CD4-positive, alpha-beta T cell treated with Interleukin-12 subunit alpha and Interleukin-12 subunit beta, for 1 hour (primary cell): ENCODE measurements at regions not wholly inside any gene's neighbourhood (a gene's known extent, or its start where the extent isn't known, plus 50 kb on each side); places are given as distances from the start of the nearest gene placed in this dataset.
"Not testable (repeated sequence)": the region's sequence is repeated elsewhere in the genome, so short reads cannot be mapped to it uniquely, and the experiment has no call there.

Source experiments
- DNase-seq: peaks from one replicate; pipeline ENCODE4 v3.0.0-alpha.2; 2020

DNA sequence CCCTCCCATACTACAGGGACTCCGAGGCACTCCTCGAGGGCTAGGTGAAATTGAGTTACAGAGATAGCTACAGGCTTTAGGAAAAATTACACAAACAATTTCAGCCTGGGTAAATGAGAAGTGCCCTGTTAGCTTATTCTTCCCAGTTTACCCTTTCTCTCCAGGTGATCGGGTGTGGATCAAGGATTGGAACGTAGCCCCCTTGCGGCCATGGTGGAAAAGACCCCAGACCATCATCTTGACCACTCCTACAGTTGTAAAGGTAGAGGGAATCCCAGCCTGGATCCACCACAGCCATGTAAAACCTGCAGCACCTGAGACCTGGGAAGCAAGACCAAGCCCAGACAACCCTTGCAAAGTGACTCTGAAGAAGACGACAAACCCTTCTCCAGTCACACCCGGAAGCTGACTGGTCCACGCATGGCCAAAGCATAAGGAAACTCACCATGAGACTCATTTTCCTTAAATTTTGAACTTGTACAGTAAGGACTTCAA lies 600.6 kb downstream of the UQCRFS1 start:
- DNase-seq = no peak

DNA sequence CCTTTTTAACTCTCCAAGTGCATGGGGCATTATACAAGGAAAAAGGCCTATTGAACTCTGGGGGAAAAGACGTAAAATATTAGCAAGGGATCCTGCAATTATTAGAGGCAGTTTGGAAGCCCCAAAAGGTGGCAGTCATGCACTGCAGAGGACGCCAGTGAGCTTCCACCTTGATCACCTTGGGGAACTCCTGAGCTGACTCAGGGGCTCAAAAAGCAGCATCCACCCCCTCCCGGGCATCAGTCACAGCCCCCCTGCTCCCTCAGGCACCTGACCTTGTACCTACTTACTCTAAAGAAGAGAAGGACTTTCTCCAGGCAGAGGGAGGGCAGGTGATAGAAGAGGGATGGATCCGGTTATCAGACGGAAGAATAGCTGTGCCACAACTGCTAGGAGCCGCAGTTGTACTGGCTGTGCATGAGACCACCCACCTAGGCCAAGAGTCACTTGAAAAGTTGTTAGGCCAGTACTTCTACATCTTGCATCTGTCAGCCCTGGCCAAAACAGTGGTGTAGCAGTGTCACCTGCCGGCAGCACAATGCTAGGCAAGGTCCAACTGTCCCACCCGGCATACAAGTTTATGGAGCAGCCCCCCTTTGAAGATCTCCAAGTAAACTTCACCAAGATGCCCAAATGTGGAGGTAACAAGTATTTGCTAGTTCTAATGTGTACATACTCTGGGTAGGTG lies 601.6 kb downstream of the UQCRFS1 start:
- DNase-seq = not testable (repeated sequence)

GRCh38 chr19:28610731-28611130 lies 602.2 kb downstream of the UQCRFS1 start:
- no peak for DNase-seq

DNA sequence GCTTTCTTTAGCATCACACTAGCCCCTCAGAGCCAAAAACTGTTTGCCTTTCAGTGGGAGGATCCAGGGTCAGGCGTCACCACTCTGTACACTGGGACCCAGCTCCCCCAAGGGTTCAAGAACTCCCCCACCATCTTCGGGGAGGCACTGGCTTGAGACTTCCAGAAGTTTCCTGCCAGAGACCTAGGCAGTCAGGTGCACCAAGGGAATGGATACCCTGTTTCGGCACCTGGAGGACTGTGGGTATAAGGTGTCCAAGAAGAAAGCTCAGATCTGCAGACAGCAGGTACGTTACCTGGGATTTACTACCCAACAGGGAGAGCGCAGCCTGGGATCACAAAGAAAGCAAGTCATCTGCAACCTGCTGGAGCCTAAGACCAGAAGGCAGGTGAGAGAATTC lies 603.0 kb downstream of the UQCRFS1 start:
- DNase-seq = no peak

GRCh38 chr19:28609091-28609755 lies 603.7 kb downstream of the UQCRFS1 start:
- no peak for DNase-seq

DNA sequence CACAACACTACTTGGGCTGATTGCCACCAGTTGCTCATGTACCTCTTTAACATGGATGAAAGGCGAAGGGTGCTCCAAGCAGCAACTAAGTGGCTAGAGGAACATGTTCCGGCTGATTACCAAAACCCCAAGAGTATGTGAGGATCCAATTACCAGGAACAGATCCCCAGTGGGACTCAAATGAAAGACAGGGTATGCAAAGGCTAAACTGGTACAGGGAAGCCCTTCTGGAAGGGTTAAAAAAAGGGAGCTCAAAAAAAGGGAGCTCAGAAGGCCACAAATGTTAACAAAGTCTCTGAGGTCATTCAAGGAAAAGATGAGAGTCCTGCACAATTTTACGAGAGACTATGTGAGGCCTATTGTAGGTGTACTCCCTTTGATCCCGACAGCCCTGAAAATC lies 604.7 kb downstream of the UQCRFS1 start:
- DNase-seq = no peak

DNA sequence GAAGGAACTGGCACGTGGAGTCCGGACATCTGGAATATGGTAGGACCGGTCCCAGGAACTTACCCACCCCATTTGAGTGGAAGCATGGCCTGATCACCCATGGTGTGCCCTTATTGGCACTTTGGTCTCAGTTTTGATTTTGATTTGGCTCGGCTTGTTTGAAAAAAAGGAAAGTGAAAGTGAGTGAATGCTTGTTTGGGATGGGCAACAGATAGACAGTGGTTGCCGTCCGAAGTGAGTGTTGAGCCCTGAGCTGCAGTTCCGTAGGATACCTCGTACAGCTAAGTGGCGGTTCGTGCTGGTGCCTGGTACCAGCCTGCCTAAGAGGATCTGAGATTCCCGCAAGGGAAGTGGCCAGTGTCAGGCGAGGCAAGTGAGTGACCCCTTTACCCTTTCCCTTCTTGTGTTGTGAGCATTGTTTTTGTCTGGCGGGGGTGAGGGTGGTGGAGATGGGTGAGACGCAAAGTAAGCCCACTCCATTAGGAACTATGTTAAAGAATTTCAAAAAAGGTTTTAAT lies 605.8 kb downstream of the UQCRFS1 start:
- DNase-seq = no peak

DNA sequence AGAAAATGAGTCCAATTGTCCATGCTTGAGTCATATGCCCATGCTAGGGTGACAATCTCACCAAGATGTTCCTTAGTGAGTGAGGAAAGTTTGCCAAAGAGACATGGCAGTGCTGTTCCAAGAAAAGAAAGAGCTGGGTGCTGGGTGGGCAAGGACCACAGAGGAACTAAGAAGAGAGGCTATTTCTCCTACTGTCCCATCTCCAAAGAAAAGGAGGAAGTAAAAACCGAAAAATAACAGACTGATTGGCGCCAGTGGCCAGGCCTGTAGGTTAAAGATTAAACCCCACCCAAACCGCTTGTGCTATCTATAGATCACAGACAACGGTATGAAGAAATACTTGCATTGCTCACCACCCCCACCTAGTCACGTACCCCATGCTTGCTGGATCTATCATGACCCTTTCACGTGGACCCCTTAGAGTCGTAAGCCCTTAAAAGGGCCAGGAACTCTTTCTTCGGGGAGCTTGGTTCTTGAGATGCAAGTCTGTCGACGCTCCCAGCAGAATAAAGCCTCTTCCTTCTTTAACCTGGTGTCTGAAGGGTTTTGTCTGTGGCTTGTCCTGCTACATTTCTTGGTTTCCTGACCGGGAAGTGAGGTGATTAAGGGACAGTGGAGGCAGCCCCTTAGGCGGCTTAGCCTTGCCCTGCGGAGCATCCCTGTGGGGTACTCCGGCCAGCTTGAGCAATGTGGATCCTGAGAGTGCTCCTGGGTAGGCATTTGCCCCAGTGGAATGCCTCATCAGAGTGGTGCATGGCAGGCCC lies 606.5 kb downstream of the UQCRFS1 start:
- no peak for DNase-seq

DNA sequence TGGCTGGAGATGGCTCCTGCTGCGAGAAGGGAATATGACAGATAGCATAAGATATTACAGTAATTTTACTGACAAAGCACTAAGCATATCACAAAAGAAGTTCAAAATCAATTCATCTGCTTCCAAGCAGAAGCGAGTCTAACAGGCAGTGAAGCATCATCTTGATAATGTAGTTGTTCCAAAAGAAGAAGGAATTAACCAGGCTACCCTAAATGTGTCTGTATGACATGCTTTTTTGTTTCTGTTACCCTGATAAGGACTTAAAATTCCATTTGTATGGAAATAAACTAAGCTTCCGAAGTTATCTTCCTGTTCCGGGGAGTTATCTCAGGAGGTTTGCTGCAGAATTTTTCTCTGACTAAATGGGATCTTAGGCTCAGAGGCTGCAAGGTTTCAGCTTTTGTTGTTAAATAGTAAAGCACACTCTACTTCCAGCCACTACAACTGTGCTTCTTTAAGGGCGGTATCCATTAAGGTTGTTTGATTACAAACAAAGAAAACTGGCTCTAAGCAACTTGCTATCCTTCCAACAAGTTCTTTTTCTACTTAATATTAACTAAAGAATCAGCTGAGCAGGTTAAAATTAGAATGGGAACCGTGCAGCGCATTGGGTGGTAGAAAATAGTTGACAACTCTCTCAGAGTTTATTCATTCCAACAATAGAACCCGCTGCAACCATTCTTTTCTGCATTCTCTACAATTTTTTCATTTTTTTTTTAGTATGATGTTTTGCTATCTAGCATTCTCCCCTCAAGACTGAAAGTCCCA lies 607.3 kb downstream of the UQCRFS1 start:
- no peak for DNase-seq

DNA sequence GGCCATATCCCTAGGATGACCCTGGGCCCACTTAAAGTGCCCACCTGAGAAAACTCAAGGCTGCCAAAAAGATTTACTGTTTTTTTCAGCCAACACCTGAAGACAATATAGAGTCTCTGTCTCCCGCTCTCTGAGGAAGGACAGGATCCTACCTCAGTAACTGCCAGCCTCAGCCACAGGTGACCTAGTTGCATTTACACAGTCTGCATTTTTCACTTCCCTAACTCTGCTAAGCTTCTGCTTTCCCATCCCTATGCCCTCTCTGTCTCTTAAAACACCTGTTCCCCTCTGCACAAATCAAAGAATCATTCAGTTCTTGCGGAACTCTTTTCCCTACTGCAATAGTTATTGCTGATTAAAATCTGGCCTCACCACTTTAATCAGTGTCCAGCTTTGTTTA lies 609.5 kb downstream of the UQCRFS1 start:
- no peak for DNase-seq

DNA sequence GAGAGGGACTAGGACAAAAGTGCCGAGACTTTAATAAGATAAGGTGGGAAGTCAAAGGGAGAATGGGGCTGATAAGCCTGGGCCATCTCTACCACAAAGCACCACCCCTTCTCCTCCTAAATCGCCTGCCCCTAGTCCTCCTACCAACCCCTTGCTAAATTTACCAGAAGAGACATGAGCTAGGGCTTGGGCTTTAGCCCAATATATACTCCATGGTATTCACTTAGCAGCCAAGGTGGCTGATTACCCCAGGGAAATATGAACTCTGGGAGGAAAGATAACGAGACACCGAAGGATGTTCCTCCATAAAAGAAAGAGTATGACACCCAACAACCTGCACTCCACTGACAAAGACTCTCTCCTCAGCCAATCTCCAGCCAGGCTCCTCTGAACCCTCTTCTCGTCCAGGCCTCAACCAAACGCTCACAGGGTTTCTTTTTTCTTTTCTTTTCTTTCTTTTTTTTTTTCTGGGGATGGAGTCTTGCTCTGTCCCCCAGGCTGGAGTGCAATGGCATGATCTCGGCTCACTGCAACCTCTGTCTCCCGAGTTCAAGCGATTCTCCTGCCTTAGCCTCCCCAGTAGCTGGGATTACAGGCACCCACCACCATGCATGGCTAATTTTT lies 610.2 kb downstream of the UQCRFS1 start:
- DNase-seq = no peak

DNA sequence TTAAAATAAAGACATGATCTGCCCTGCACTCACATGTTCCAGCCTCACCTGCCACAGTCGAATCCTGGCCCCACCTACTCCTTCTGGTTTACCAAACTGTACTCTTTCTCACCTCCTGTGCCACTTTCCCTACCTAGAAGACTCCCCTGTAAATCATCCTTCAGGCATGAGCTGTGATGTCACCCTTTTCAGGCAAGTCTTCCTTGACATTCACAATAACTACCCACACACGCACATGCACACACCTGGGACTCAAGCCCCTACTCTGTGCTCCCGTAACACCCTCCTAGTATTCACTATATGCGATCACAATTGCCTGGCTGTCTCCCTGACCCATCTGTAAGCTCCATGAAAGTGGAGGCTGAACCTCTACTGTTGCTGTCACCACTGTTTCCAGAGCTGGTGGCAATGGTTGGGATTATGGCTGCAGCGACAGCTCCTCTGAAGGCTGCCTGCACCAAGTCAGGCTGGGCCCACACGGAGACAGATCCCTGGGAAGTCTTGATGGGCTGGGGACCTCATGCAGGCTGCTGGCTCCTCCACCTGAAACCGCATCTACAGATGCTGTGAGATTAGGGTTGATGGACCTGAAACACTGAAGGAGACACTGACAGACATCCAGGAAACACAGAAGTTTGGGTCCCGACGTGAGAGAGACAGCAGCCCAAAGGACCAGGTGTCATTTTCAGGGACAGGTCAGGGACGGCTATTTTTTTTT lies 611.1 kb downstream of the UQCRFS1 start:
- no peak for DNase-seq

DNA sequence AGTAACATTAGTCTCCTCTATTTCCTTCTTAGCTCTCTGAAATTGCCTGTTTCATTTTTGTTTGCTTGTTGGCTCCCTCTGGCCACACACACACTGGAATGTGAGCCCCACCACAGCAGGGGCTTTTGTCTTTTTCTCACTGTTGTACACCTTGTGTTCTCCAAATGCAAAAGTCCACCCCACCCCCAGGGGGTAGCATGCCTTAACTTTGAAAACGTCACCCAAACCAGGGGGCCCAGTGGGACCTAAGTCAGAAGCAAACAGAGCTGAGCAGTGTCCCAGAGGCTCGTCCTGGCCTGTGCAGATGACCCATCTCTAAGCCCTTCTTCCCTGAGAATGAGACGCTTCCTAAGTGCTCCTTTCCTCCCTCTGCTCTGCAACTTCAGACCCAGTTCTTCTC lies 614.1 kb downstream of the UQCRFS1 start:
- no peak for DNase-seq

DNA sequence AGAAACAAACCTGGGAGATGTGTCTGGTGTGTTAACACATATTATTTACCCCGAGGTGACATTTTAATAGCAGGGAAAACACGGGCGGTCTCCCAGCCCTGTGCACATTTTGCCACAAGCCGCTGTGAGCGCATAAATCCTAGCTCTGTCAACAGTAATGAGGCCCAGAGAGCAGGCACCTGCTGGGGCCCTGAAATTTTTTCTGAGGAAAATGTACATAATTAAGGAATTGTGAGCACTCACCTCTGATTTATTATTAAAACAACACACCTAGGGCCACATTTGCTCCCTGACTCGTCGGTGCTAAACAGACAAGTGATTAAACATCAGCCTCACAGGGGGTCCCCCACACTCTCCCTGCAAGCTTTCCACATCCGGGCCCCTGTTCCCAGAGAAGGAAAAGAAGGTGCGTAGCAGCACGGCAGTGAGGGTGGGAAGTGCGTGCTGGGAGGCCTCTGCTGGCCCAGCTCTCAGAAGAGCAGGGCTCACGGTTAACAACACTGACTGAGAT lies 616.3 kb downstream of the UQCRFS1 start:
- DNase-seq = no peak

DNA sequence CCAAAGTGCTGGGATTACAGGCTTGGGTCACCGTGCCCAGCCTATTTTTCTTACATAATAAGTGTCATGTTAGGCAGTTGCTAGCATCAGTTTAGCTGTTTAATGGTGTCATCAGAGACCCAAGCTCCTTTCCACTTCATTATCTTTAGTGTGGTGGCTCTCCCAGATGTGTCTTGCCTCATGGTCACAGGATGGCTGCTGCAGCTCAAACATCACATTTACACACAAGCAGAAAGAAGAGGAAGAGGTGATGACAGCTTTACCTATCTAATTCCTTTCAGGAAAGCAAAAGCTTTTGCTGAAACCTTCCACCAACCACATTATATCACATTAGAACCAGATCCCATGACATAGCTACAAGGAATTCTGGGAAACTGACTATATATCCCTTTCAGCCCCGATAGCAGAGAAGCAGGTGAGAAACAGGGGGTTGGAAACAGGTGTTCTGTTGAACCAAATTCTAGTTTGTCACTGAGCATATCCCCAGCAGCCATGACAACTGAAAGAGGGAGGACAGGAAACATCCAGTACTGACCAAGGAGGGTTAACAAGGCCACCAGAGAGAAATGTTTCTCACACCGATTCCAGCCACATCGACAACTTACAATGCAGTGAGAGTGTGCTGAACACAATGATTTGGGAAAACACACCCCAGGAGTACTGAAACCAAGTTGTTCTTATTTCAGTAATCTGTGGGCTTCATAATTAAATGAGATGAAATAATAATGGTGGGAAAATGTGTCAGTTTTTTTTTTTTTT lies 617.0 kb downstream of the UQCRFS1 start:
- DNase-seq = no peak

GRCh38 chr19:28594737-28595136 lies 618.2 kb downstream of the UQCRFS1 start:
- DNase-seq = no peak

GRCh38 chr19:28589991-28590411 lies 623.0 kb downstream of the UQCRFS1 start:
- DNase-seq = not testable (repeated sequence)

DNA sequence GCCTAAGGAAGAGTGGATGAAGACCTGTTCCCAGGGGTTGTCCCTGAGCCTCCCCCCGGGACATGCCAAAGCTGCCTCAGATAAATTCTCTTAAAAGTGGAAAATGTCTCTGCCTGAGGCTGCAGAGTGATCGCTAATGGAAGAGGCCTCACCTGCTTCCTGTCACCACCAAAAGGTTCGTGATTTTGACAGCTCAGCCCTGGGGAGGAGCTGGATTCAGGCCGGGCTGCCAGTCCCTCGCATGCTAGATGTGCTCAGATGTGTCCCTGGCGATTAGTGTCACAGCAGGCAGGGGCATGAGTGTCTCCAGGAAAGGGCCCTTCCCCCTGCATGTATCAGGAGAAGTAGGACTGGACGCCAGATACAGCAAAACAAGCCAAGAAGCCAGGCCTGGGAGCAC lies 626.5 kb downstream of the UQCRFS1 start:
- DNase-seq = no peak

- DNase-seq = no peak
These were observed 627.2 kb downstream of the UQCRFS1 start for GRCh38 chr19:28585796-28586195.

DNA sequence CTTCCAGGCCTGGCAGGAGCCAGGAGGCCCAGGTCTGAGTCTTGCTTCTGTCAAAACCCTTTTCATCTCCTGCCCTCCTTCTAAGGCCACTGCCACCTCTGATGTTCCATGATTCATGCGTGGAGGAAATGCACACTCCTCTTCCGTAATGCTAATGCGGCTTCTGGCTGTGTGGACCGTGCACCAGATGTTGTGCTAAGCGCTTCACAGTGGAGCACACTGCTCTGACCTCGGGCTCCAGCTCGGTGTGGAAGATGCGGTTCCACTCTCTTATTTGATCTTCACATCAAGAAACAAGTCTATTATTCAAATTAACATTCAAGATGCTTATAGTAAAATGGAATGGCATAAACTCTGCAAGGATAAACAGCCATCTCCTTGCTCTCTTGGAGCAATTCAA lies 629.2 kb downstream of the UQCRFS1 start:
- no peak for DNase-seq

- DNase-seq = no peak
These were observed 629.7 kb downstream of the UQCRFS1 start for GRCh38 chr19:28583242-28583641.
